ENCODE measurements at regions not wholly inside any gene's neighbourhood (a gene's known extent, or its start where the extent isn't known, plus 50 kb on each side); places are given as distances from the start of the nearest gene placed in this dataset.
A peak's percentile ranks its signal among the peaks of the same experiment; 100 is the strongest.

DNA sequence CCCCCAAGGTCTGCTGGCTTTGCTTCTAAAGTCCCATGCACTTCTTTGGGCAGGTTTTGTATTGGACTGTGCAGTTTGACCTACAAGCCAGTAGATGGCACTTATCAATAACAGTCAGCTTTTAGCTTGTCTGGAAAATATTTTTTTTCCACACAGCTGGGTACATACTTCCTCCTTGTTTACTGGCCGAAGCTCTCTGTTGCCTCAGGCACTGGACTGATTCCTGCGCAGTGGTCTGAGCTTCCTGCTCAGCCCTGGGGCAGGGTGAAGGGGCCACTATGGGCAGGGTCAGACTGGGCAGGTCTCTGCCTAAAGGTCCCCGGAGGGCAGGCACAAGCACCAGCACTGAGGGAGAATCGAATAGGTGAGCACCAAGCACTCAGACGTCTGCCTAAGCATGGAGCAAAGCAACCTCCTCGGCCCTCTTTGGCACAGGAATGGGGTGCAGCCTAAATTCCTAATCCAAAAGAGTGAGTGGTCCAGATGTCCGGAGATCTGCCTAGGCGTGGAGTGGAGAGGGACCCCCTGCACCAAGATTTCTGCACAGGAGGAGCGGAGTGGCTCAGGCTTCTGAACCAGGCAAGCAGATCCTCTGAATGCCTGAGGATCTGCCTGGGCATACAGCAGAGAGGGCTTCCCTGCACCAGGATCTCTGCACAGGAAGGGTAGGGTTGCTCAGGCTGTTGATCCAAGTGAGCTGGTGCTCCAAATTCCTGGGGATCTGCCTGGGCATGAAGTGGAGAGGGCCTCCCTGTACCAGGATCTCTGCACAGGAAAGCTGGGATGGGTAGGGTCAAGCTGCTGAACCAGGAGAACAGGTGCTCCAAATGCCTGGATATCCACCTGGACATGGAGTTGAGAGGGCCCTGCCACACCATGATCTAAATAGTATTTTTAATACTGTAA is 105.9 kb upstream of the C11orf58 start (continued):
- TF ChIP-seq SALL1 (CRISPR knock-in tag; IDR thresholded peaks at IDR 0.05) (peak; percentile 28; the same call in 1 of the 2 replicates), FOXJ3 (CRISPR knock-in tag; IDR thresholded peaks at IDR 0.05; ENCODE audit: borderline replicate concordance) (0 out of 2 replicates have a peak, but pooled peaks have one; percentile 19), CENPX (CRISPR knock-in tag; IDR thresholded peaks at IDR 0.05) (no peak), ZNF572 (CRISPR knock-in tag; IDR thresholded peaks at IDR 0.05) (0 out of 2 replicates have a peak, but pooled peaks have one; percentile 32), ZNF3 (CRISPR knock-in tag; IDR thresholded peaks at IDR 0.05) (peak; percentile 50; the same call in 1 of the 2 replicates), STAT5B (CRISPR knock-in tag; IDR thresholded peaks at IDR 0.05) (no peak), TGIF2 (CRISPR knock-in tag; IDR thresholded peaks at IDR 0.05) (0 out of 2 replicates have a peak, but pooled peaks have one; percentile 25), TCF7L2 (IDR thresholded peaks at IDR 0.05; ENCODE audit: low read depth, low read length) (no peak), FOXA3 (CRISPR knock-in tag; IDR thresholded peaks at IDR 0.05) (peak; percentile 33; the same call in 1 of the 2 replicates), ZNF883 (CRISPR knock-in tag; IDR thresholded peaks at IDR 0.05; ENCODE audit: not compliant biosample characterization) (no peak), ELF3 (CRISPR knock-in tag; IDR thresholded peaks at IDR 0.05) (peak; percentile 66; the same call in 1 of the 2 replicates), GABPA (IDR thresholded peaks at IDR 0.05; ENCODE audit: low read depth, low read length) (no peak), GABPA (CRISPR knock-in tag; IDR thresholded peaks at IDR 0.05; ENCODE audit: low read depth) (peak; percentile 76), ZMYM4 (CRISPR knock-in tag; IDR thresholded peaks at IDR 0.05) (peak; percentile 75), THAP11 (CRISPR knock-in tag; IDR thresholded peaks at IDR 0.05) (0 out of 2 replicates have a peak, but pooled peaks have one; percentile 29), HOXD1 (CRISPR knock-in tag; IDR thresholded peaks at IDR 0.05) (no peak)
- TF ChIP-seq, protein P1, sequence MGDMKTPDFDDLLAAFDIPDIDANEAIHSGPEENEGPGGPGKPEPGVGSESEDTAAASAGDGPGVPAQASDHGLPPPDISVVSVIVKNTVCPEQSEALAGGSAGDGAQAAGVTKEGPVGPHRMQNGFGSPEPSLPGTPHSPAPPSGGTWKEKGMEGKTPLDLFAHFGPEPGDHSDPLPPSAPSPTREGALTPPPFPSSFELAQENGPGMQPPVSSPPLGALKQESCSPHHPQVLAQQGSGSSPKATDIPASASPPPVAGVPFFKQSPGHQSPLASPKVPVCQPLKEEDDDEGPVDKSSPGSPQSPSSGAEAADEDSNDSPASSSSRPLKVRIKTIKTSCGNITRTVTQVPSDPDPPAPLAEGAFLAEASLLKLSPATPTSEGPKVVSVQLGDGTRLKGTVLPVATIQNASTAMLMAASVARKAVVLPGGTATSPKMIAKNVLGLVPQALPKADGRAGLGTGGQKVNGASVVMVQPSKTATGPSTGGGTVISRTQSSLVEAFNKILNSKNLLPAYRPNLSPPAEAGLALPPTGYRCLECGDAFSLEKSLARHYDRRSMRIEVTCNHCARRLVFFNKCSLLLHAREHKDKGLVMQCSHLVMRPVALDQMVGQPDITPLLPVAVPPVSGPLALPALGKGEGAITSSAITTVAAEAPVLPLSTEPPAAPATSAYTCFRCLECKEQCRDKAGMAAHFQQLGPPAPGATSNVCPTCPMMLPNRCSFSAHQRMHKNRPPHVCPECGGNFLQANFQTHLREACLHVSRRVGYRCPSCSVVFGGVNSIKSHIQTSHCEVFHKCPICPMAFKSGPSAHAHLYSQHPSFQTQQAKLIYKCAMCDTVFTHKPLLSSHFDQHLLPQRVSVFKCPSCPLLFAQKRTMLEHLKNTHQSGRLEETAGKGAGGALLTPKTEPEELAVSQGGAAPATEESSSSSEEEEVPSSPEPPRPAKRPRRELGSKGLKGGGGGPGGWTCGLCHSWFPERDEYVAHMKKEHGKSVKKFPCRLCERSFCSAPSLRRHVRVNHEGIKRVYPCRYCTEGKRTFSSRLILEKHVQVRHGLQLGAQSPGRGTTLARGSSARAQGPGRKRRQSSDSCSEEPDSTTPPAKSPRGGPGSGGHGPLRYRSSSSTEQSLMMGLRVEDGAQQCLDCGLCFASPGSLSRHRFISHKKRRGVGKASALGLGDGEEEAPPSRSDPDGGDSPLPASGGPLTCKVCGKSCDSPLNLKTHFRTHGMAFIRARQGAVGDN (CRISPR knock-in tag; IDR thresholded peaks at IDR 0.05), result peak; percentile 8; the same call in 1 of the 2 replicates
- TF ChIP-seq, protein P2, sequence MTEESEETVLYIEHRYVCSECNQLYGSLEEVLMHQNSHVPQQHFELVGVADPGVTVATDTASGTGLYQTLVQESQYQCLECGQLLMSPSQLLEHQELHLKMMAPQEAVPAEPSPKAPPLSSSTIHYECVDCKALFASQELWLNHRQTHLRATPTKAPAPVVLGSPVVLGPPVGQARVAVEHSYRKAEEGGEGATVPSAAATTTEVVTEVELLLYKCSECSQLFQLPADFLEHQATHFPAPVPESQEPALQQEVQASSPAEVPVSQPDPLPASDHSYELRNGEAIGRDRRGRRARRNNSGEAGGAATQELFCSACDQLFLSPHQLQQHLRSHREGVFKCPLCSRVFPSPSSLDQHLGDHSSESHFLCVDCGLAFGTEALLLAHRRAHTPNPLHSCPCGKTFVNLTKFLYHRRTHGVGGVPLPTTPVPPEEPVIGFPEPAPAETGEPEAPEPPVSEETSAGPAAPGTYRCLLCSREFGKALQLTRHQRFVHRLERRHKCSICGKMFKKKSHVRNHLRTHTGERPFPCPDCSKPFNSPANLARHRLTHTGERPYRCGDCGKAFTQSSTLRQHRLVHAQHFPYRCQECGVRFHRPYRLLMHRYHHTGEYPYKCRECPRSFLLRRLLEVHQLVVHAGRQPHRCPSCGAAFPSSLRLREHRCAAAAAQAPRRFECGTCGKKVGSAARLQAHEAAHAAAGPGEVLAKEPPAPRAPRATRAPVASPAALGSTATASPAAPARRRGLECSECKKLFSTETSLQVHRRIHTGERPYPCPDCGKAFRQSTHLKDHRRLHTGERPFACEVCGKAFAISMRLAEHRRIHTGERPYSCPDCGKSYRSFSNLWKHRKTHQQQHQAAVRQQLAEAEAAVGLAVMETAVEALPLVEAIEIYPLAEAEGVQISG (CRISPR knock-in tag; IDR thresholded peaks at IDR 0.05), result peak; percentile 94
- TF ChIP-seq, protein P3, sequence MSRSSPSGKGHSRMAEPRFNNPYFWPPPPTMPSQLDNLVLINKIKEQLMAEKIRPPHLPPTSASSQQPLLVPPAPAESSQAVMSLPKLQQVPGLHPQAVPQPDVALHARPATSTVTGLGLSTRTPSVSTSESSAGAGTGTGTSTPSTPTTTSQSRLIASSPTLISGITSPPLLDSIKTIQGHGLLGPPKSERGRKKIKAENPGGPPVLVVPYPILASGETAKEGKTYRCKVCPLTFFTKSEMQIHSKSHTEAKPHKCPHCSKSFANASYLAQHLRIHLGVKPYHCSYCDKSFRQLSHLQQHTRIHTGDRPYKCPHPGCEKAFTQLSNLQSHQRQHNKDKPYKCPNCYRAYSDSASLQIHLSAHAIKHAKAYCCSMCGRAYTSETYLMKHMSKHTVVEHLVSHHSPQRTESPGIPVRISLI (CRISPR knock-in tag; IDR thresholded peaks at IDR 0.05; ENCODE audit: borderline replicate concordance), result peak; percentile 78; the same call in 1 of the 2 replicates
- TF ChIP-seq, protein P4, sequence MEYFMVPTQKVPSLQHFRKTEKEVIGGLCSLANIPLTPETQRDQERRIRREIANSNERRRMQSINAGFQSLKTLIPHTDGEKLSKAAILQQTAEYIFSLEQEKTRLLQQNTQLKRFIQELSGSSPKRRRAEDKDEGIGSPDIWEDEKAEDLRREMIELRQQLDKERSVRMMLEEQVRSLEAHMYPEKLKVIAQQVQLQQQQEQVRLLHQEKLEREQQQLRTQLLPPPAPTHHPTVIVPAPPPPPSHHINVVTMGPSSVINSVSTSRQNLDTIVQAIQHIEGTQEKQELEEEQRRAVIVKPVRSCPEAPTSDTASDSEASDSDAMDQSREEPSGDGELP (IDR thresholded peaks at IDR 0.05; ENCODE audit: borderline replicate concordance, low read depth), result peak; percentile 87
